CD4-positive, CD25-positive, alpha-beta regulatory T cell (primary cell): ENCODE measurements at regions not wholly inside any gene's neighbourhood (a gene's known extent, or its start where the extent isn't known, plus 50 kb on each side); places are given as distances from the start of the nearest gene placed in this dataset.
A peak's percentile ranks its signal among the peaks of the same experiment; 100 is the strongest.

Experiments
- ATAC-seq, 2 donors: fragments of 150-1000 bp; cut with Tn5 transposase; one replicate each; pipeline ENCODE4 v1.10.0; 2021; ENCODE audit warnings: low read depth in 2 of 2, moderate number of reproducible peaks in 2 of 2, moderate library complexity in 1 of 2
- DNase-seq, 3 donors: peaks; one replicate each; pipeline versions ENCODE4 v3.0.0 to v3.0.0-alpha.2; 2012 to 2022; ENCODE audit warnings: mixed read lengths in 1 of 3
- H3K27ac ChIP-seq: one replicate; pipeline ENCODE4 v1.7.0; 2013; ENCODE audit warnings: mild to moderate bottlenecking, low read length; ENCODE audit not compliant: insufficient read depth, poor library complexity, severe bottlenecking
- H3K27me3 ChIP-seq: one replicate; pipeline ENCODE4 v1.7.0; 2013; ENCODE audit warnings: low read length; ENCODE audit not compliant: control insufficient read depth, insufficient read depth
- H3K36me3 ChIP-seq: one replicate; pipeline ENCODE4 v1.7.0; 2013; ENCODE audit warnings: mild to moderate bottlenecking, low read length, moderate library complexity; ENCODE audit not compliant: control insufficient read depth, insufficient read depth
- H3K4me1 ChIP-seq: 2 replicates; pipeline ENCODE4 v1.7.0; 2013; ENCODE audit warnings: mild to moderate bottlenecking, low read length; ENCODE audit not compliant: insufficient read depth, control insufficient read depth, poor library complexity, severe bottlenecking
- H3K4me3 ChIP-seq: one replicate; pipeline ENCODE4 v1.7.0; 2013; ENCODE audit warnings: low read depth, mild to moderate bottlenecking, low read length, moderate library complexity
- H3K9me3 ChIP-seq, 2 experiments: 1 replicate in 1 of 2; 2 replicates in 1 of 2; pipeline ENCODE4 v1.7.0; 2013; ENCODE audit warnings: low read length in 2 of 2, mild to moderate bottlenecking in 1 of 2, moderate library complexity in 1 of 2; ENCODE audit not compliant: control insufficient read depth in 2 of 2
- H3K27ac Mint-ChIP-seq, 3 donors: one replicate each; pipeline ENCODE4 v1.8.0; 2020 to 2022; ENCODE audit warnings: mild to moderate bottlenecking in 3 of 3, mixed read lengths in 3 of 3, moderate library complexity in 2 of 3
- H3K27me3 Mint-ChIP-seq: one replicate; pipeline ENCODE4 v1.8.0; 2022; ENCODE audit warnings: mild to moderate bottlenecking, mixed read lengths
- H3K36me3 Mint-ChIP-seq: one replicate; pipeline ENCODE4 v1.8.0; 2020; ENCODE audit warnings: mixed read lengths
- H3K4me1 Mint-ChIP-seq, 4 donors: one replicate each; pipeline ENCODE4 v1.8.0; 2020 to 2022; ENCODE audit warnings: mixed read lengths in 4 of 4, mild to moderate bottlenecking in 1 of 4
- H3K4me3 Mint-ChIP-seq, 4 donors: one replicate each; pipeline ENCODE4 v1.8.0; 2020 to 2022; ENCODE audit warnings: mild to moderate bottlenecking in 4 of 4, mixed read lengths in 4 of 4, moderate library complexity in 3 of 4
- H3K9me3 Mint-ChIP-seq, 7 donors: one replicate each; pipeline ENCODE4 v1.8.0; 2020 to 2022; ENCODE audit warnings: mixed read lengths in 7 of 7, mild to moderate bottlenecking in 3 of 7, moderate library complexity in 2 of 7

DNA sequence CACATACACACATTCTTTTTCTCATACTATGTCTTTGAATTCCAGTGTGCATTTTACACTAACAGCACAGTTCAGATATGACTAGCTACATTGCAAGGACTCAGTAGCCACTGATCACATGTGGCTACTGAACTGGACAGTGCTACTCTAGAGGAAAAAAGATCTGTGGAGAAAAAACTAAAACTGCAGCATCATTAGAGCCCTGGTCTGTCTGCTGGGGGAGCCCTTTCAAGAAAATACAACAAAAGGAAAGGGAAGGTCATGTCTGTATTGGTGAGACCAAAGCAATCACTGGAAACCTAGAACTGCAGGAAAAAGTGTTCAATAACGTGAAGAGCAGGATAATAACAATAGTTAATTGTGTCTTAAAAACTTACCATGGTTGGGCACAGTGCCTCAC is 132.3 kb upstream of the JARID2 start:
- Mint-ChIP-seq H3K27me3 (no peaks in the 10 kb centered on the region), H3K36me3 (no peaks in the 10 kb centered on the region), H3K4me3 (no peak overlapping the region), H3K27ac (no peak overlapping the region), H3K4me1 (peaks cover 0 to 2% (median 0%) of the 10 kb centered on the region in 4 donors), H3K9me3 (peaks cover 0 to 2% (median 0%) of the 10 kb centered on the region in 7 donors)
- H3K27ac ChIP-seq = no peak overlapping the region
- H3K9me3 ChIP-seq = no peaks in the 10 kb centered on the region
- ATAC-seq (no peak), DNase-seq (no peak)
- H3K4me3 ChIP-seq = no peak overlapping the region
- H3K36me3 ChIP-seq = no peaks in the 10 kb centered on the region
- no peaks in the 10 kb centered on the region for H3K27me3 ChIP-seq
- no peaks in the 10 kb centered on the region for H3K4me1 ChIP-seq

DNA sequence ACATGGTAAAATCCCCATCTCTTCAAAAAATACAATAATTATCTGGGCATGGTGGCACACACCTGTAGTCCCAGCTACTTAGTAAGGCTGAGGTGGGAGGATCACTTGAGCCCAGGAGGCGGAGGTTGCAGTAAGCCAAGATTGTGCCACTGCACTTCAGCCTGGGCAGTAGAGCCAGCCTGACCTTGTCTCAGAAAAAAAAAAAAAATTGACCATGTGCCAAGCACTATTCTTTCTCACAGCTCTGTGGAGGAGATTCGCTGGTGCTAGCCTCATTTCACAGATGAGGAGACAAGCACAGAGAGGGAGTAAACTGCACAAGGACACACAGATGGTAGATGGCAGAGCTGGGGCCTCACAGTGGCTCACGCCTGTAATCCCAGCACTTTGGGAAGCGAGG is 131.8 kb upstream of the JARID2 start:
- Histone ChIP-seq H3K27me3 (no peaks in the 10 kb centered on the region), H3K4me1 (no peaks in the 10 kb centered on the region), H3K9me3 (no peaks in the 10 kb centered on the region), H3K36me3 (no peaks in the 10 kb centered on the region), H3K4me3 (no peak overlapping the region), H3K27ac (no peak overlapping the region)
- H3K9me3 Mint-ChIP-seq = no peaks in the 10 kb centered on the region
- H3K4me3 Mint-ChIP-seq = no peak overlapping the region
- H3K4me1 Mint-ChIP-seq = peaks cover 0 to 2% (median 0%) of the 10 kb centered on the region in 4 donors
- no peaks in the 10 kb centered on the region for H3K36me3 Mint-ChIP-seq
- no peak overlapping the region for H3K27ac Mint-ChIP-seq
- ATAC-seq = no peak
- no peak for DNase-seq
- H3K27me3 Mint-ChIP-seq = no peaks in the 10 kb centered on the region

DNA sequence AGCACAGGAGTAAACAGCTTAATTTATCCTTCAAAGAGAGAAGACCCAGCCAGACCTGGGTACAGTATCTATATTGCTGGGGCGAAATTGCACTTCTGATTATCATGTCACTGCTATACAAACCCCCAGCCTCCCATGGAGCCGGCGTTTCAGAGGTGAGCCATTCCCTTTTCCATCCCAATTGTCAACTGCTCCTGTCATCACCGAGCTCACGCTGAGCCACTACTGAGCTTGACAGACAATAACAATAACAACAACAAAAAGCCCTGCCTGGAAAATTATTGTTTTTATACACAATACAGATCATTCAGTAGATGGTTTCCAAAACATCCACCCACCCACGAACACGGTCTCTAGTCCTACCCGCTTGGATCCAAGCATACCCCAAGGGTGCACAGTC is 129.0 kb upstream of the JARID2 start:
- Histone ChIP-seq H3K4me1 (no peaks in the 10 kb centered on the region), H3K27ac (no peak overlapping the region), H3K27me3 (no peaks in the 10 kb centered on the region), H3K4me3 (no peak overlapping the region), H3K9me3 (no peaks in the 10 kb centered on the region), H3K36me3 (no peaks in the 10 kb centered on the region)
- Mint-ChIP-seq H3K27ac (no peak overlapping the region), H3K4me3 (peak overlapping the region in 1 of 4 donors; percentile 0), H3K27me3 (no peaks in the 10 kb centered on the region), H3K4me1 (no peaks in the 10 kb centered on the region), H3K36me3 (no peaks in the 10 kb centered on the region), H3K9me3 (no peaks in the 10 kb centered on the region)
- DNase-seq (no peak), ATAC-seq (no peak)

GRCh38 chr6:15121443-15121842 is 124.4 kb upstream of the JARID2 start:
- H3K36me3 Mint-ChIP-seq = no peaks in the 10 kb centered on the region
- no peak overlapping the region for H3K4me3 Mint-ChIP-seq
- DNase-seq (no peak), ATAC-seq (no peak)
- Histone ChIP-seq H3K4me3 (no peak overlapping the region), H3K27me3 (no peaks in the 10 kb centered on the region), H3K36me3 (no peaks in the 10 kb centered on the region), H3K4me1 (no peaks in the 10 kb centered on the region), H3K9me3 (no peaks in the 10 kb centered on the region), H3K27ac (no peak overlapping the region)
- peaks cover 5% of the 10 kb centered on the region for H3K27me3 Mint-ChIP-seq
- H3K27ac Mint-ChIP-seq = no peak overlapping the region
- no peaks in the 10 kb centered on the region for H3K9me3 Mint-ChIP-seq
- H3K4me1 Mint-ChIP-seq = no peaks in the 10 kb centered on the region

GRCh38 chr6:15121977-15122550 is 123.8 kb upstream of the JARID2 start:
- Histone ChIP-seq H3K9me3 (no peaks in the 10 kb centered on the region), H3K4me3 (no peak overlapping the region), H3K27ac (no peak overlapping the region), H3K27me3 (no peaks in the 10 kb centered on the region), H3K36me3 (no peaks in the 10 kb centered on the region), H3K4me1 (no peaks in the 10 kb centered on the region)
- H3K9me3 Mint-ChIP-seq = no peaks in the 10 kb centered on the region
- H3K27ac Mint-ChIP-seq = no peak overlapping the region
- no peak overlapping the region for H3K4me3 Mint-ChIP-seq
- peaks cover 5% of the 10 kb centered on the region for H3K27me3 Mint-ChIP-seq
- ATAC-seq (no peak), DNase-seq (no peak)
- no peaks in the 10 kb centered on the region for H3K36me3 Mint-ChIP-seq
- no peaks in the 10 kb centered on the region for H3K4me1 Mint-ChIP-seq

GRCh38 chr6:15129887-15130286 is 116.0 kb upstream of the JARID2 start:
- Mint-ChIP-seq H3K27me3 (no peaks in the 10 kb centered on the region), H3K4me3 (no peak overlapping the region), H3K4me1 (peaks cover 0 to 2% (median 0%) of the 10 kb centered on the region in 4 donors), H3K36me3 (no peaks in the 10 kb centered on the region), H3K27ac (peak overlapping the region in 2 of 3 donors; percentile 23 to 70), H3K9me3 (no peaks in the 10 kb centered on the region)
- H3K4me3 ChIP-seq = no peak overlapping the region
- DNase-seq = peak in 1 of 3 donors; percentile 67
- H3K4me1 ChIP-seq = no peaks in the 10 kb centered on the region
- H3K36me3 ChIP-seq = no peaks in the 10 kb centered on the region
- no peaks in the 10 kb centered on the region for H3K27me3 ChIP-seq
- no peak overlapping the region for H3K27ac ChIP-seq
- no peaks in the 10 kb centered on the region for H3K9me3 ChIP-seq
- ATAC-seq = no peak

DNA sequence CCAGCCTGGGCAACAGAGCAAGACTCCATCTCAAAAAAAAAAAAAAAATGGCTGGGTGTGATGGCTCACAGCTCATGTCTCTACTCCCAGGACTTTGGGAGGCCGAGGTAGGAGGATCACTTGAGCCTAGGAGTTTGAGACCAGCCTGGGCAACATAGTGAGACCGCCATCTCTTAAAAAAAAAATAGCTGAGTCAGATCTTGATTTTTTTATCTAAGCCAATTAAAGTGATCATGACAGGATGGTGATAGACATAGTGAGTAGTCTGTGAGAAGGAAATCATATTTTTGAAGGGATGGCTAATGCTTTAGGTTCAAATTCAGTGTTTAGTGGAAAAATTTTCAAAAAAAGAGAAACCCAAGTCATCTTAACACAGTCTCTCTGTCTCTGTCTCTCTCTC is 114.6 kb upstream of the JARID2 start:
- Mint-ChIP-seq H3K36me3 (no peaks in the 10 kb centered on the region), H3K27me3 (no peaks in the 10 kb centered on the region), H3K9me3 (no peaks in the 10 kb centered on the region), H3K4me1 (peaks cover 0 to 2% (median 0%) of the 10 kb centered on the region in 4 donors), H3K27ac (no peak overlapping the region), H3K4me3 (no peak overlapping the region)
- Histone ChIP-seq H3K36me3 (no peaks in the 10 kb centered on the region), H3K4me3 (no peak overlapping the region), H3K9me3 (no peaks in the 10 kb centered on the region), H3K4me1 (no peaks in the 10 kb centered on the region), H3K27ac (no peak overlapping the region), H3K27me3 (no peaks in the 10 kb centered on the region)
- ATAC-seq (no peak), DNase-seq (no peak)

- no peaks in the 10 kb centered on the region for H3K9me3 ChIP-seq
- H3K9me3 Mint-ChIP-seq = no peaks in the 10 kb centered on the region
- H3K4me1 ChIP-seq = no peaks in the 10 kb centered on the region
- H3K27ac Mint-ChIP-seq = no peak overlapping the region
- H3K4me3 ChIP-seq = no peak overlapping the region
- H3K4me1 Mint-ChIP-seq = peaks cover 0 to 2% (median 0%) of the 10 kb centered on the region in 4 donors
- H3K4me3 Mint-ChIP-seq = no peak overlapping the region
- H3K27me3 Mint-ChIP-seq = no peaks in the 10 kb centered on the region
- no peak overlapping the region for H3K27ac ChIP-seq
- no peaks in the 10 kb centered on the region for H3K36me3 ChIP-seq
- ATAC-seq = no peak
- no peaks in the 10 kb centered on the region for H3K36me3 Mint-ChIP-seq
- no peaks in the 10 kb centered on the region for H3K27me3 ChIP-seq
- DNase-seq = no peak
Measured at GRCh38 chr6:15131651-15132061, 114.2 kb upstream of the JARID2 start.
